Activated CD4-positive, alpha-beta T cell treated with anti-CD3 and anti-CD28 coated beads for 1 hour (primary cell): ENCODE measurements at regions not wholly inside any gene's neighbourhood (a gene's known extent, or its start where the extent isn't known, plus 50 kb on each side); places are given as distances from the start of the nearest gene placed in this dataset.

Experiments
- DNase-seq: peaks from one replicate; pipeline ENCODE4 v3.0.0-alpha.2; 2020

- DNase-seq: no peak
Measured at GRCh38 chr3:18295171-18295920, 129.8 kb downstream of the SATB1 start.

DNA sequence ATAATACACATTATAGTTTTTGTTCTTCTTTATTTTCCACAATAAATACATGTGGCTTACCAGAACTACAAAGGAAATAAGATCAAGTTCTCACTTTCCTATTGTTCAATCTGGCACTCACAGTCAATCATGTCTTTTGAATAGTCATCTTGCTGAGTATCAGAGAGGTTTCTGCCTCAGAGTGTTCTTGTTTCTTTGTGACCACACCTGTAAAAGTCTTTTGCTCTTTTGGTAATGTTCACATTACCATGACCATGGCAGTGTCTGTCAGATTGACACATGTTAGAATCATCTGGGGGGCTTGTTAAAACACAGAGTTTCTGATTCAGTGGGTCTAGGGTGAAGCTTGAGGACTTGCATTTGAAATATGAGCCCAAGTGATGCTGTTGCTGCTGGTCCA lies 135.0 kb downstream of the SATB1 start:
- no peak for DNase-seq

DNA sequence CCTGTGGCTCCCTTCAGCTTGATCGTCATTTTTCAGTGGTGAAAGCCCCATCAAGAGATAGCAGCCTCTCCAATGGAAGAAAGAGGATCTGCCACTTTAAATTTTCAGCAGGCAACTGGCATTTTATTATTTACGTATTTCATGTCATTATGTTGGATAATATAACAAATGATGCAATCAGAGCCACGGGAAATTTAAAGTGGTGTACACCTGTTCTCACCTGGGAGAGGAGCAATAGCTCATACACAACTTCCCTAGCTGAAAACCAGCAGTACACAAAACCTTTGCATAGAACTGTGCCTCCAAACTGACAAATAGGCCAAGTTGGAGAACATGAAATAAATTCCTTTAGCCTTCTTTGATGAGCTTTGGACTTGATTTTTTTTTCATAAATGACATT lies 136.9 kb downstream of the SATB1 start:
- no peak for DNase-seq

GRCh38 chr3:18284716-18285115 lies 140.4 kb downstream of the SATB1 start:
- DNase-seq: no peak

- DNase-seq: no peak
Measured at GRCh38 chr3:18283680-18284079, 141.5 kb downstream of the SATB1 start.

GRCh38 chr3:18282507-18282906 lies 142.6 kb downstream of the SATB1 start:
- DNase-seq: no peak

- no peak for DNase-seq
Measured at GRCh38 chr3:18279226-18279737, 145.9 kb downstream of the SATB1 start.

DNA sequence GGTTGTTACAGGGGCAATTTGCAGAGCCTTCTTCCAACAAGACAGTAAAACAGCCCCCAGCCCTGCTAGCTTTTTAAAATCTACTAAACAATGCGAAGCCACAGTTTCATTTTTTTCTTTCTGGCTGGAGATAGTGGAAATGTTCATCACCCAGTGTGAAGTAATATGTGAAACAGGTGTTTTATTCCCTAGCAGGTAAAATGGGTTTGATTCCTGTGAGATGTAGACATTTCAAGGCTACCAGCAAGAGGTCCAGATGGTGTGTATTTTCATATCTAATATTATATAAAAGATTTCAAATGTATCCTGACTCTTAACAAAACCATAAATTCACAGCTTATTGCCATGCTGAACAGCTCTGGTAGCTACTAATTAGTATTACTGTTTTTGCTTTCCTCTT lies 160.3 kb downstream of the SATB1 start:
- no peak for DNase-seq

- DNase-seq: no peak
Measured at GRCh38 chr3:18264361-18264760, 160.8 kb downstream of the SATB1 start.

DNA sequence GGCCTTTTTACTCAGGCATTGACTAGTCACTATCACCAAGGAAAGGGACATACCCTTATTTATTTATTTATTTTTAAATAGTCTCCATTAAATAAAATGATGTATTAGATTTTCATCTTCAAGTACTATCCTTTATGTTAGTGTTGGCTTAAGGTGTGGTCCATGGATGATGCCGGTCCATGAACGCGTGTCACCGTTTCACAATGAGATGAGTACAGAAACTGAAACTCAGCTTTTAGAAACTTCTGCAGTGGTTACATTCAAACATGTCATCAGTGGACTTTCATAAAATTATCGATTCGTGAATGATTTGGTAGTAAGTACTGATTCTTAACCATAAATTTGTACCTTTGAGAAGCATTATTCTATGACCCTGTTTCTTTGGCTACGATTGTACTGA lies 166.6 kb downstream of the SATB1 start:
- no peak for DNase-seq

- DNase-seq: no peak
Measured at GRCh38 chr3:18252578-18252977, 172.6 kb downstream of the SATB1 start.

- no peak for DNase-seq
Measured at GRCh38 chr3:18250991-18251390, 174.1 kb downstream of the SATB1 start.

- DNase-seq: no peak
Measured at GRCh38 chr3:18249126-18249525, 176.0 kb downstream of the SATB1 start.

GRCh38 chr3:18247776-18248310 lies 177.3 kb downstream of the SATB1 start:
- DNase-seq: no peak

DNA sequence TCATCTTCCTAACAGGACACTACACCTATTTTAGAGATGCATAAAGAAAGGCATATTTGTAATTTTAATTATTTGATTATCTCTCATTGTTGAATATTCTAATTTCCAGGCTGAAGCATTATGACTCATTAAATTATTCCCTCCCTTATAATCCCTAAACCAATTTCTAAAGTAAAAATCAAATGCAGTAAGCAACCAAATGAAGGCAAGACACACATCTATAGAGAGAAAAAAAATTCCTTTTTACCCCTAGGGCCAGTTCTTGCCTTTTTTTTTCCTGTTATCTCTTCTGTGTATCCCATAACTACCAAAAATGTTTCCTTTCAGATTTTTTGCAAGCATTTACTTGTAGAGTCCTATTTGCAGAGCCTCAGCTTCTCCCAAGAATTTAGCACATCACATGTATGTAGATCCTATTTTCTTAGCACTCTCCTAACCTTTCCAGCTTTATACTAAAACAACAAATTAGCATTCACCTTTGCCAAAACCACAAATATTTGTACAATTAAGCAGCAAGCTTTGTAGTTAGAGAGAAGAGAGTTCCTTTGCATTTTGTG lies 177.9 kb downstream of the SATB1 start:
- no peak for DNase-seq

DNA sequence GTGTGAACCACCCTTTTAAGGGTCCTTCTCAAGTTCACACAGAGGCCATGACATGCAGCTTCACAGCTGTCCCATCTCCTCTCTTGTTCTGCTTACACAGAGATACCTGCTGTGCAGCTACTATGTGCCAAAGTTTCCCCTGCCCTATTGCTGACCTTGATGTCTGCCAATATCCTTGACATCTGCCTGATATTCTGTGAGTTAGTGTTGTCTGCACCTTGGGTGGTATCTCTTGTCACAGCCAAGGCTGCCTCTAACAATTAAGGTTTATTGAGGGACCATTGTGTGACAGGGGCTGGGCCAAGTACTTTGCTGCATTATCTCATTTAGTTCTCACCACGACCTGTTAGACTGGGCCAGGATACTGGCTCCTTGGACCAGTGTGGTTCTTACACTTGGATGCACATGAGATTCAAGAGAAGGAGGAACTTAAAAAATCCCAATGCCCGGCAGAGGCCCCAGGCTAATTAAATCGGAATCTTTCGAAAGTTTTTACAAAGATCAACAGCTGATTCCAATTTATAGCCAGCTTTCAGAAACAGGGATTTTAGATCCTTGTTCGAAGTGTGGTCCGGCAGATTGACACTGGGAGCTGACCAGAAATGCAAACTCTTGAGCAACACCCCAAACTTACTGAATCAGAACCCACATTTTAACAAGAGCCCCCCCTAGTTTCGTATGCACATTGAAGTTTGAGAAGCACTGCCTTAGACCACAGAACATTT lies 178.6 kb downstream of the SATB1 start:
- DNase-seq: no peak

DNA sequence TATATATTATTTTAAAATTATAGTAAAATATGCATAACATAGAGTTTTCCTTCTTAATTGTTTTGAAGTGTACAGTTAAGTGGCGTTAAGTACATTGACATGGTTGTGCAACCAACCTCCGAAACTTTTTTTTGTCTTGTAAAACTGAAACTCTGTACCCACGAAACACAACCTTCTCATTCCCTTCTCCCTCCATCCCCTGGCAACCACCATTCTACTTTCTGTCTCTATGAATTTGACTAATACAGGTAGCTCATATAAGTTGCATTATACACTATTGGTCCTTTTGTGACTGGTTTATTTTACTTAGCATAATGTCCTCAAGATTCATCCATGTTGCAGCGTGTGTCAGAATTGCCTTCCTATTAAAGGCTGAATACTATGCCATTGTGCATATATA lies 179.4 kb downstream of the SATB1 start:
- no peak for DNase-seq

GRCh38 chr3:18241837-18242236 lies 183.3 kb downstream of the SATB1 start:
- no peak for DNase-seq

DNA sequence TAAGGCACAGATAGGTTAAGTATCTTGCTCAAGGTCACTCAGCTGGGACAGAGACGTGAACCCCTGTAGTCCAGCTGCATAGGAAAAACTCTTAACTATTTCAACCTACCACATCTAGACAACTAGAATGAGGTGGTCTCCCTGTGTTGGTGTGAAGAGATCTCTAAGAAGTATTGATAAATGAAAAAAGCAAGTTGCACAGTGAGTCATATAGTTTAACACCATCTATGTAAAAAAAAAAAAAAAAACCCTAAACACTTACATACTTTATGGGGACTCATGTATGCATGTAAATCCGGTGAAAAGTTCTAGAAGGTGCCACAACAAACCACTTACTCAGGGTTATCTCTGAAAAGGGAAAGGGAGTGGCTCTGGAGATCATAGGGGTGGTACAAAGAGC lies 185.5 kb downstream of the SATB1 start:
- no peak for DNase-seq

- no peak for DNase-seq
Measured at GRCh38 chr3:18238746-18239331, 186.3 kb downstream of the SATB1 start.

GRCh38 chr3:18238332-18238731 lies 186.8 kb downstream of the SATB1 start:
- DNase-seq: no peak

GRCh38 chr3:18237251-18238005 lies 187.7 kb downstream of the SATB1 start:
- DNase-seq: no peak

DNA sequence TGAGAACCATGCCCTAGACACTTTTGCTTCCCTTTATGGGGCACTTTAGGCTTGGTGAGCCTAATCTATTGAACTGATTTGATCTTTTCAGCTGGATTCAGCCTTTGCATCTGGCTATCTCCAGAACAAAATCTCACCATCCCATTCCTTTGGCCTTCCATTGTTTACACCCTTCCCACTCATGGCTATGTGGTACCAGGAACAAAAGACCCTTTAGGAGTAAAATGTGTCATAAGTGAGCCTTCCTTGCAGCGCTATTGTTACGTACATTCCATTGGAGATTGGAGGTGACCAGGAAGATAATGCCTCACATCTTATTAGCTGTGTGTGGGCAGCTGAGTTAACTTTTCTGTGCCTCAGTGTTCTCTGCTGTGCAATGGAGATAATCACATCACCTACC lies 188.4 kb downstream of the SATB1 start:
- DNase-seq: no peak
